Panc1 (cell line): ENCODE measurements at regions not wholly inside any gene's neighbourhood (a gene's known extent, or its start where the extent isn't known, plus 50 kb on each side); places are given as distances from the start of the nearest gene placed in this dataset.

Source experiments
- POLR2AphosphoS5 ChIP-seq: IDR thresholded peaks from 2 replicates; pipeline ENCODE4 v1.6.1; 2012; ENCODE audit warnings: mild to moderate bottlenecking, low read depth, low read length, moderate library complexity
- SIN3A ChIP-seq: IDR thresholded peaks from 2 replicates; pipeline ENCODE4 v1.6.1; 2012; ENCODE audit warnings: low read depth, mild to moderate bottlenecking, low read length, moderate library complexity, borderline replicate concordance; ENCODE audit not compliant: insufficient read depth
- TCF7L2 ChIP-seq: IDR thresholded peaks from 2 replicates; pipeline ENCODE4 v1.6.1; 2011; ENCODE audit warnings: mild to moderate bottlenecking, low read depth, low read length, inconsistent platforms
- TF ChIP-seq, protein P1 (sequence below): fragments of 450-650 bp; IDR thresholded peaks from 2 replicates; pipeline ENCODE4 v1.5.1; 2017; ENCODE audit warnings: mild to moderate bottlenecking
- TF ChIP-seq, protein P2 (sequence below), 2 experiments: IDR thresholded peaks; 2 replicates each; pipeline ENCODE4 v1.6.1; 2011 to 2012; ENCODE audit warnings: low read depth in 2 of 2, control low read depth in 1 of 2, low read length in 1 of 2, mild to moderate bottlenecking in 1 of 2, moderate library complexity in 1 of 2; ENCODE audit not compliant: insufficient read depth in 1 of 2

DNA sequence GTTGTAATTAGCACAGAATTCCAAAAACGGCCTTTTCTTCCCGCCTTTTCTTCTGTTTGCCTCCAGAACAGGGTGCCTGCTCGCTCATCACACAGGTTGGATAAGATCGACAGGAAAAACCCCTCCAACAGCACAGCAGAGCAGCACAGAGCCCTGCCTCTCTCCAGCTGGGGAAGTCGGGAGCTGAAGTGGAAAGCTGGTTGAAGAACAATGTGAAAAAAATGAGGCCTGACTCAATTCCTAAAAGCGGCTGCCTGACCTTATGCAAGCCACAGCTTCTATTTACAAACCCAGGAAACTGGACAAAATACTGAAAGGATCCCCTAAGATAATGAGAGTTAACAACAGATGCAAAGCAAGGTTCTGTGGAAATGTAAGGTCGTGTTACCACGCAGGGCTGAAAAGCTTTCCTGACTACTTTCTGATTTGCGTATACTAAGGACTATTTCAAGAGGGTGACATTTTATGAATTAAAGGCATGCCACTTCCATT lies 116.9 kb downstream of the TTLL2 start:
- TF ChIP-seq SIN3A (no peak), POLR2AphosphoS5 (no peak), TCF7L2 (no peak)
- TF ChIP-seq, protein P1, sequence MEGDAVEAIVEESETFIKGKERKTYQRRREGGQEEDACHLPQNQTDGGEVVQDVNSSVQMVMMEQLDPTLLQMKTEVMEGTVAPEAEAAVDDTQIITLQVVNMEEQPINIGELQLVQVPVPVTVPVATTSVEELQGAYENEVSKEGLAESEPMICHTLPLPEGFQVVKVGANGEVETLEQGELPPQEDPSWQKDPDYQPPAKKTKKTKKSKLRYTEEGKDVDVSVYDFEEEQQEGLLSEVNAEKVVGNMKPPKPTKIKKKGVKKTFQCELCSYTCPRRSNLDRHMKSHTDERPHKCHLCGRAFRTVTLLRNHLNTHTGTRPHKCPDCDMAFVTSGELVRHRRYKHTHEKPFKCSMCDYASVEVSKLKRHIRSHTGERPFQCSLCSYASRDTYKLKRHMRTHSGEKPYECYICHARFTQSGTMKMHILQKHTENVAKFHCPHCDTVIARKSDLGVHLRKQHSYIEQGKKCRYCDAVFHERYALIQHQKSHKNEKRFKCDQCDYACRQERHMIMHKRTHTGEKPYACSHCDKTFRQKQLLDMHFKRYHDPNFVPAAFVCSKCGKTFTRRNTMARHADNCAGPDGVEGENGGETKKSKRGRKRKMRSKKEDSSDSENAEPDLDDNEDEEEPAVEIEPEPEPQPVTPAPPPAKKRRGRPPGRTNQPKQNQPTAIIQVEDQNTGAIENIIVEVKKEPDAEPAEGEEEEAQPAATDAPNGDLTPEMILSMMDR = no peak
- TF ChIP-seq, protein P2, sequence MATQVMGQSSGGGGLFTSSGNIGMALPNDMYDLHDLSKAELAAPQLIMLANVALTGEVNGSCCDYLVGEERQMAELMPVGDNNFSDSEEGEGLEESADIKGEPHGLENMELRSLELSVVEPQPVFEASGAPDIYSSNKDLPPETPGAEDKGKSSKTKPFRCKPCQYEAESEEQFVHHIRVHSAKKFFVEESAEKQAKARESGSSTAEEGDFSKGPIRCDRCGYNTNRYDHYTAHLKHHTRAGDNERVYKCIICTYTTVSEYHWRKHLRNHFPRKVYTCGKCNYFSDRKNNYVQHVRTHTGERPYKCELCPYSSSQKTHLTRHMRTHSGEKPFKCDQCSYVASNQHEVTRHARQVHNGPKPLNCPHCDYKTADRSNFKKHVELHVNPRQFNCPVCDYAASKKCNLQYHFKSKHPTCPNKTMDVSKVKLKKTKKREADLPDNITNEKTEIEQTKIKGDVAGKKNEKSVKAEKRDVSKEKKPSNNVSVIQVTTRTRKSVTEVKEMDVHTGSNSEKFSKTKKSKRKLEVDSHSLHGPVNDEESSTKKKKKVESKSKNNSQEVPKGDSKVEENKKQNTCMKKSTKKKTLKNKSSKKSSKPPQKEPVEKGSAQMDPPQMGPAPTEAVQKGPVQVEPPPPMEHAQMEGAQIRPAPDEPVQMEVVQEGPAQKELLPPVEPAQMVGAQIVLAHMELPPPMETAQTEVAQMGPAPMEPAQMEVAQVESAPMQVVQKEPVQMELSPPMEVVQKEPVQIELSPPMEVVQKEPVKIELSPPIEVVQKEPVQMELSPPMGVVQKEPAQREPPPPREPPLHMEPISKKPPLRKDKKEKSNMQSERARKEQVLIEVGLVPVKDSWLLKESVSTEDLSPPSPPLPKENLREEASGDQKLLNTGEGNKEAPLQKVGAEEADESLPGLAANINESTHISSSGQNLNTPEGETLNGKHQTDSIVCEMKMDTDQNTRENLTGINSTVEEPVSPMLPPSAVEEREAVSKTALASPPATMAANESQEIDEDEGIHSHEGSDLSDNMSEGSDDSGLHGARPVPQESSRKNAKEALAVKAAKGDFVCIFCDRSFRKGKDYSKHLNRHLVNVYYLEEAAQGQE (IDR thresholded peaks at IDR 0.05; ENCODE audit: insufficient read depth in 1 of 2, low read depth in 2 of 2, low read length in 1 of 2) = no peak
